Hepatocyte (in vitro differentiated cells): ENCODE measurements at regions not wholly inside any gene's neighbourhood (a gene's known extent, or its start where the extent isn't known, plus 50 kb on each side); places are given as distances from the start of the nearest gene placed in this dataset.

Experiments
- EZH2 ChIP-seq: fragments of 200-600 bp; sonication (generic); IDR thresholded peaks from 2 replicates; pipeline ENCODE4 v1.6.1; 2016; ENCODE audit warnings: antibody characterized with exemption, mild to moderate bottlenecking, borderline replicate concordance
- EZH2phosphoT487 ChIP-seq: fragments of 200-600 bp; sonication (generic); IDR thresholded peaks from one replicate; pipeline ENCODE4 v1.6.1; 2018; ENCODE audit warnings: antibody characterized with exemption, mild to moderate bottlenecking, low read depth, moderate library complexity; ENCODE audit not compliant: unreplicated experiment, severe bottlenecking
- TF ChIP-seq, protein P1 (sequence below): fragments of 200-600 bp; sonication (generic); IDR thresholded peaks from 2 replicates; pipeline ENCODE4 v1.5.1; 2016; ENCODE audit warnings: antibody characterized with exemption, mild to moderate bottlenecking; ENCODE audit not compliant: poor library complexity

DNA sequence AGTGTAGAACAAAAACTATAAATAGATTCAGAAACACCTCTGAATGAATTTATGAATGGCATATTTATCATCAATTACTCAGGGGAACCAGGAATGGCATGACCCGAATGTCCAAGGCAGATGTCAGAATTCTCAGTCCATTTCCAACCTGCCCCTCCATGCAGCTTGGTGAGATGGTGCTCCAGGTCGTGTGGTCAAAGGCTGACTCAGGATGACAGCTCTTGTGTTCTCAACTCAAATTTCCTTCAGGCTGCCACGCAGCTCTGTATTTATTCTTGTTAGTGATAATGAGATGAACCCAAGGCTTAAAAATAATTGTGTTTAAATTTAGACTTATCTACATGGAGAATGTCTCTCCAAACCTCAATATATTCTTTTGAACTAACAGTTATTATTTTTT is 146.9 kb downstream of the METTL4 start:
- TF ChIP-seq, protein P1, sequence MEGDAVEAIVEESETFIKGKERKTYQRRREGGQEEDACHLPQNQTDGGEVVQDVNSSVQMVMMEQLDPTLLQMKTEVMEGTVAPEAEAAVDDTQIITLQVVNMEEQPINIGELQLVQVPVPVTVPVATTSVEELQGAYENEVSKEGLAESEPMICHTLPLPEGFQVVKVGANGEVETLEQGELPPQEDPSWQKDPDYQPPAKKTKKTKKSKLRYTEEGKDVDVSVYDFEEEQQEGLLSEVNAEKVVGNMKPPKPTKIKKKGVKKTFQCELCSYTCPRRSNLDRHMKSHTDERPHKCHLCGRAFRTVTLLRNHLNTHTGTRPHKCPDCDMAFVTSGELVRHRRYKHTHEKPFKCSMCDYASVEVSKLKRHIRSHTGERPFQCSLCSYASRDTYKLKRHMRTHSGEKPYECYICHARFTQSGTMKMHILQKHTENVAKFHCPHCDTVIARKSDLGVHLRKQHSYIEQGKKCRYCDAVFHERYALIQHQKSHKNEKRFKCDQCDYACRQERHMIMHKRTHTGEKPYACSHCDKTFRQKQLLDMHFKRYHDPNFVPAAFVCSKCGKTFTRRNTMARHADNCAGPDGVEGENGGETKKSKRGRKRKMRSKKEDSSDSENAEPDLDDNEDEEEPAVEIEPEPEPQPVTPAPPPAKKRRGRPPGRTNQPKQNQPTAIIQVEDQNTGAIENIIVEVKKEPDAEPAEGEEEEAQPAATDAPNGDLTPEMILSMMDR, result no peak
- TF ChIP-seq EZH2, result no peak
- no peak for TF ChIP-seq EZH2phosphoT487
